GM12873 (cell line): ENCODE measurements at regions not wholly inside any gene's neighbourhood (a gene's known extent, or its start where the extent isn't known, plus 50 kb on each side); places are given as distances from the start of the nearest gene placed in this dataset.

Experiments used
- TF ChIP-seq, protein P1 (sequence below): IDR thresholded peaks from 2 replicates; pipeline ENCODE4 v1.5.1; 2012; ENCODE audit warnings: low read depth, mild to moderate bottlenecking, moderate library complexity, low read length, control low read depth; ENCODE audit not compliant: insufficient read depth; ENCODE audit errors: missing control alignments

DNA sequence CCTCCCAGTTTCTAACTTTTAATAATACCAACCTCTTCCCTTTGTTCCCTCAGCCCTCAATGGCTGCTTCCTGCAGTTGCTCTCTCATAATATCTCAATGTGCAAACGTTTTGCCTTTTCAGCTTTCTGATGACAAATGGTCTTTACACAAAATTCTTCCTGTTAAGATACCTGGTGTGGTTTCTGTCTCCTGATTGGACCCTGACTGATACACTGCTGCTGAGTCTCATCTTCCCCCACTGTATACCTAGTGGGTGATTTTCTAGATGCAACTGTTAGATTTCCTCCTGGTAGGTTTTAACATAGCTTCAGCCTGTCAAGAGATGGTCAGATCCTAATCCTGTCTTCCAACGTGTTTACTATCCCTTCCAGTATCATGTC, 147.9 kb upstream of the TOP1 start:
- TF ChIP-seq, protein P1, sequence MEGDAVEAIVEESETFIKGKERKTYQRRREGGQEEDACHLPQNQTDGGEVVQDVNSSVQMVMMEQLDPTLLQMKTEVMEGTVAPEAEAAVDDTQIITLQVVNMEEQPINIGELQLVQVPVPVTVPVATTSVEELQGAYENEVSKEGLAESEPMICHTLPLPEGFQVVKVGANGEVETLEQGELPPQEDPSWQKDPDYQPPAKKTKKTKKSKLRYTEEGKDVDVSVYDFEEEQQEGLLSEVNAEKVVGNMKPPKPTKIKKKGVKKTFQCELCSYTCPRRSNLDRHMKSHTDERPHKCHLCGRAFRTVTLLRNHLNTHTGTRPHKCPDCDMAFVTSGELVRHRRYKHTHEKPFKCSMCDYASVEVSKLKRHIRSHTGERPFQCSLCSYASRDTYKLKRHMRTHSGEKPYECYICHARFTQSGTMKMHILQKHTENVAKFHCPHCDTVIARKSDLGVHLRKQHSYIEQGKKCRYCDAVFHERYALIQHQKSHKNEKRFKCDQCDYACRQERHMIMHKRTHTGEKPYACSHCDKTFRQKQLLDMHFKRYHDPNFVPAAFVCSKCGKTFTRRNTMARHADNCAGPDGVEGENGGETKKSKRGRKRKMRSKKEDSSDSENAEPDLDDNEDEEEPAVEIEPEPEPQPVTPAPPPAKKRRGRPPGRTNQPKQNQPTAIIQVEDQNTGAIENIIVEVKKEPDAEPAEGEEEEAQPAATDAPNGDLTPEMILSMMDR, result no peak

DNA sequence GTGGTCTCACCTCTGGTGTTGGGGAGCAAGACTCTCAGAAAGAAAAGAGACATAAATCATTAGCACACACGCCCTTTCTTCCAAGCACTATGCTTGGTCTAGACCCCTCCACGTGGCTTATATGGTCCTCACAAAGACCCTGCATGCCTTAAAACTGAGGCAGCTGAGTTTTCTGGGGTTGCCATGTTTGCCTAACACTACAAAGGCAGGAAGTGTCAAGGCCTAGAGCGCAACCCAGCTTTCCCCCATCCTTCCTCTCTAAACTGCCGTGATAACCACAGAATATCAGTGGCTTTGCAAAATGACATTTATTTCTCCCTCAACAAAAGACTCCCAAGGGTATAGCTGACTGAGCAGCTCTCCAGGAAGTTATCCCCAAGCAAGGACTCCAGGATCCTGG, 146.5 kb upstream of the TOP1 start:
- TF ChIP-seq, protein P1, result no peak

DNA sequence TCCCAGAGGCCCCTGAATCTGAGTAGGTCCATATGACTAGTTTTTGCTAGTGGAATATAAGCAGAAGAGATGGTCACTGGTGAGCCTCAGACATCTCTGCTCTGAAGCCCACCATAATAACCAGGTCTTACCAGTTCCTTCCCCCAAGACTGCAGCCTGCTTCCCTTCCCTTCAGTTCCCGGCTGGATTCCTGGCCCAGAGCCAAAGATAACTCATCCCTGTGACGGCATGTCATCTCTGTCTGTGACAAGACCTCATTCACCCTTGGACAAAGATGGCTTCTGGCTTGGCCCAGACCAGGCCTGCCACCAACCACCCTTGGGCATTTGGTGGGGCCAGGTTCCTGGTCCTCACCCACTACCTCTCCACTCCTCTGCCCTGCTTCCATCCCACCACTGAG, 145.5 kb upstream of the TOP1 start:
- TF ChIP-seq, protein P1, result no peak

DNA sequence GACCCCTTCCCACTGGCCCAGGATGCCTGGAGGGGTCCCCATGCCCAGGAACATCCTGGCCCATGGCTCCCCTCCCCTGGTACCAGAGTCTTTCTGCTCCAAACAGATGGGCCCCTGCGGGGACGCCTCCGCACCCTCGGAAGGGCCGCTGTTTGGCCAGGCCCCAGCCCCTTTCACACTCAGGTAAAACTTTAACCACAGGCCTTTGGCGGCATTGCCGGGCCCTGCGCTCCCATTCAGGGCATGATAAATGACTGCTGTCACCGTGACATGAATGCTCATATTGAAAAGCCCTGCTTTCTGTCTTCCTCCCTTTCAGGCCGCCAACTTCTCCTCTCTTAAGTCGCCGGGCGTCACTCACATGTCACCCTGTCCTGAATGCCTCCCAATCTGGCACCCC, 141.5 kb upstream of the TOP1 start:
- TF ChIP-seq, protein P1, result no peak

DNA sequence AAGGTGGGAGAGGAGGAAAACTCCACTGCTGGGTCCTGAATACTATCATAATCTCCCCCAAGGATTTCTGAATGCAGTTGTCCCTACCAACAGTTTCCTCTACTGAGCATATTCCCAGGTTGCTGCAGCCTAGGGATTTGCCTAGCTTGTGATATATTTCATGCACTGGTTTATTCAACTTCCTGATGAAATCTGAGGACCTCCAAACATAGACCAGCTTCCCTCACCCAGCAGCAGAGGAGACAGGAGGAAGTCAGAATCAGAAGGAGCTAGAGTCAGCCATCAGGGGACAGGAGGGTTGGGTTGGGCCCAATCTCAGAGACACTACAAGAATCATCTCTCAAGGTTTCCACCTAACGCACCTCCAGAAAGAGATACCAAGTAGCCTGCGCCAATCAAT, 138.4 kb upstream of the TOP1 start:
- TF ChIP-seq, protein P1, result no peak

DNA sequence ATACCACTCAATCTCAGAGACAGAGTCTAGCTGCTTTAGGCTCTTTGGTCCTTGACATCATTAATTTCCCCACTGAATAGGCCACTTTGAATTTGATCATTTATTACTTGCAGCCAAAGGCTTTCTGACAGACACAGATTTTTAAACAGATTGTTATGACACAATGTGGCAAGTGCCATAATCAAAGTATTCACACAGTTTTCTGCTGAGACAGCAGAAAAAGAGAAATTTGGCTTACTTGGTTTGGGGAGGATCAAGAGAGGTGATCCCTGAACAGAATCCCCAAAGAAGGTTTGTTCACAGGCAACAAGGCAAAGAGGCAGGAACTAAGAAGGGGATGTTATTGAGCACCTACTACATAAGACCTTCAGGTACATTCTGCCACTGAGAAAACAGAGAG, 138.0 kb upstream of the TOP1 start:
- TF ChIP-seq, protein P1, result no peak

DNA sequence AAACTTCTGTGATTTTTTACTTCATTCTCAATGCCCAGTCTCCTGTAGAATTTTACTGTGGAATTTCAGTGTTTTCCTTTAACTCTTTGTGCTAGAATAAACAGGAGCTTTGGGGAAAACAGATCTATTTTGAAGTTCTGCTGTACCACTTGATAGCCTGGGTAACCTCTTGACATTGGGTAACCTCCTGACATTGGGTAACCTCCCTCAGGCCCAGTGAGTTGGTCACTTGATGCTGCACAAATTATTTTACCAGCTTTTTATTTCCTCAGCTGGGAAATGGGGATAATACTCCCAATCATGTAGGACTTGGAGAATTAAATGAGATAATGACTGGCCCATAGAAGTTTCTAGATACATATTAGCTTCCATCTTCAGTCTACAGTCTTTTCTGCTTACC, 137.3 kb upstream of the TOP1 start:
- TF ChIP-seq, protein P1, result no peak
